ENCODE measurements at regions not wholly inside any gene's neighbourhood (a gene's known extent, or its start where the extent isn't known, plus 50 kb on each side); places are given as distances from the start of the nearest gene placed in this dataset.
"Not testable (repeated sequence)": the region's sequence is repeated elsewhere in the genome, so short reads cannot be mapped to it uniquely, and the experiment has no call there.

DNA sequence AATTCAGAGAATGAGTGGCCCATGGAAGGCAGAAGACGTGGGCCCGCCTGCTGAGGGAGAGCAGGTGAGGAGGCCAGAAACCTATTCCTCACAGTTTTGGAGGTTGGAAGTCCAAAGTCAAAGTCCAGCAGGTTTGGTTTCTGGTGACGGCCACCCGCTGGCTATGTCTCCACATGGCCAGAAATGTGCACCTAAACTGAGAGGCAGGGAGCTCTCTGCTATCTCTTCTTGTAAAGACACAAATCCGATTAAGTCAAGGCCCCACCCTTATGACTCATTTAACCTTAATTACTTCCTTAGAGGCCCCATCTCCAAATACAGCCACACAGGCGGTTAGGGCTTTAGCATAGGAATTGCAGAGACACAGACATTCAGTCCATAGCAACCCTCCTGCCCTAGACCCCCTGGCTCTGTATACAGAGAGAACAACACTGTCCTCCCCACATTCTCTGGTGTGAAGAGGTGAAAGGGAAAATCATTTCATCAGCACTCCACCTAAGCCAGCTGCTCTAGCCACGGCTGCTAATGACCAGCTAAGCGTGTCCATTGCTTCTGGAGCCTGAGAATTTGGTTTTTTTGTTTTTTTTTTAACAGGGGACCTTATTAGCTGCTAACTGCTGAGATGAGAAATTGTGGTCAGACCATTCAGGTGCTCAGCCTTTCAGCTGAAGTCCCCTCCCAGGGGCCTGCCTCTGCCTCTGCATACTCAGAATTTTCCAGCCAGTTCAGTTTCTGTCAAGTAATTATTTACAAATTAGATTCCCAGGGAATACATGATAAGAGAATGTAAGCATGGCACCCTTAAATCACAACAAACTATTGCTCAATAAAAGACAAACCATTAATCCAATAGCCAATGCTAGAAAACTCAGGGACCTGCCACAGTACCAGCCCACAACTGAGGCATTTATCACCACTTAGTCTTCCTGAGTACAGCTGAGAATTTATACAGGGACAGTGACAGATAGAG is 368.7 kb upstream of the ID2 start:
- no peak for DNase-seq

DNA sequence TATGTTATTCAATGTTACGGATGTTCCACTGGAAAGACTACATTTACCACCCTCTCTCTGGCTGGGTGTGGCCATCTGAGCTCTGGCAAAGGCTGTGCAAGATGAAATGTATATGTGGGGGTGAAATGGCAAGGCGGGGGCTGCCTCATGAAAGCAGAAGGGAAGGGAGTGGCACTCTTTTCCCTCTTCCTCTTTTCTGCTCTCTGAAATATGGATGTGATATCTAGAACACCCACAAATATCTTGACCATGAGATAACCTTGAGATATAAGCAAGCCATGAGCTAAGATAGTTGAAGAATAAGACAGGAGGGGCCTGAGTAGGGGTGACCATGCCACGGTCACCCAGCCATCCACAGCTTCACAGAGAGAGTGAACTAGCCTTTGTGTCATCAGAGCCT is 367.8 kb upstream of the ID2 start:
- DNase-seq, result no peak

DNA sequence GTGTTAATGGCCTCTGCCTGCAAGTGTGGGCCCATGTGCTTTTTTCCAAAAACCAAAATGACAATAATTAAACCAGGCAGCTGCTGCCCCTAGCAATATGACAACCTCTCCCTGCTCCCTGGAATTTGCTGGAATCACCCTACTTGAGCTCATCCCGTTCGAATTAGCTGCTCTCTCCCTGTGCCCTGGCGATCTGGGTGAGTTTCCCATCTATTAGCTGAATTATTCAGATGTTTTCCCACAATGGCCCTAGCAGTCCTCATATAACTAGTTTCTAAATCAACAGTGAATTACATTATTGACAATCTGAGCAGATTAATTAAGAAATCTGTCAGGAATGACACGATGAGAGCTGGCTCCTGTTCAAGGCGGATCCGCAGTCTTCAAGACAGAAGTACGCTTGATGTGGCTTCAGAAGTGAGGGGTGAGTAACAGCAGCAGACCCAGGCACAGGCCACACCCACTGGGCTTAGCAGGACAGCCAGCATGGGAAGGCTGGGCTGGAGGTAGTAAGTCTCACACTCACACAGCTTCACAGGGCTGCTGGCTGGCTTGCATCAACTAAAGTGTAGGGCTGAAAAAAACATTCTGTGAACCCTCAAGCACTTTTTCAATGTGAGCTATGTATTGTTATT is 366.2 kb upstream of the ID2 start:
- DNase-seq, result no peak

- DNase-seq, result no peak
Observed at GRCh38 chr2:8316356-8316755, 365.5 kb upstream of the ID2 start.

- DNase-seq, result no peak
Observed at GRCh38 chr2:8317418-8317817, 364.4 kb upstream of the ID2 start.

- DNase-seq, result no peak
Observed at GRCh38 chr2:8319219-8319618, 362.6 kb upstream of the ID2 start.

DNA sequence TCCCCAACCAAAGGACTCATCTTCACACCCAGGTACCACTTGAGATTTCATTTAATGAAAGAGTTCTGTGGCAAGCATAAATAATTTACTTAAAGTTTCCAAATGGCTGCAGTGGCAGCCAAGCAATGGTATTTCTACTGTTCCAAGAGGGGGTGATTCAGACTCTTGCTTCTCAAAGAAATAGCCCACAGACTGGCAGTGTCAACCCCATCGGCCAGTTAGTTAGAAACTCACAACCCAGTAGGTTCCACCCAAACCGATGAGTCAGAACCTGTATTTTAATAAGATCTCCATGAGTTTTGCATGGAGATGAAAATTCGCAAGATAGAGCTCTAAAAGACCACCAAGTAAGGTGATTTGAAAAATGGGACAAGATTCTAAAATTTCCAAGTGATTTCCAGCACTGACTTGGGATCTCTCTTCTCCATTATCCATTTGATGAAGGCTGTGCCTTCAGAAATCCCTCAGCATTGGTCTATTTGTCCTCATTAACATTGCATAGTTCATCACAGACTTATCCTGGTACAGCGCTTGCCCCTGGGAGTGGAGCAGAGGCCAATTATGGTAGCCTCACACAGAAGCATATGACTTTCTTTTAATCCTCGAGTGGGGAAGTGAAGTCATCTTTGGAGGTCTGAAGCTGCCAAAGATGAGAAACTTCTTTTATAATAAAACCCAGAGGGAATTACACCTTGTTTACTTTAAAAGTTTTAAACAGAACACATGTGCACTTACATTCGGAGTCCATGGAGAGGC is 361.4 kb upstream of the ID2 start:
- DNase-seq, result no peak

- no peak for DNase-seq
Observed at GRCh38 chr2:8322634-8323033, 359.2 kb upstream of the ID2 start.

- DNase-seq, result no peak
Observed at GRCh38 chr2:8324164-8324856, 357.5 kb upstream of the ID2 start.

- DNase-seq, result no peak
Observed at GRCh38 chr2:8324901-8325300, 357.0 kb upstream of the ID2 start.

GRCh38 chr2:8327371-8328100 is 354.3 kb upstream of the ID2 start:
- no peak for DNase-seq

DNA sequence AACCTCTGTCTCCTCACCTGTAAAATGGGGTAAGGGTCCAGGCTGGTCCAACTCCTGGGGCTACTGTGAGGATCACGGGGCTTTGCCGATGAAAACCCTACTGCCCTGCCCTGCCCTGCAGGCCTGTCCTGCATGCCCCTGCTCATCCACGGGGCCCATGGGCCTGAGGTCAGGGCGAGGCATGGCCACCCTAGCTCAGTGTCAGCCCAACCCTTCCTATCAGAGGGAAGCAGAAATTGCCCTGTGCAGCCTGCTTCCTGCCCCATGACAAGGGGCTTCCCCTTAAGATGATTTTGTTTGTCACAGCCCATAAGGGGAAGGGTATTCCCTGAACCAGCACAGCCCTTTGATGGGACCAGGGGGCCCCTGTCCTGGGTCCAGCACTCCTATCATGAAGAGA is 353.6 kb upstream of the ID2 start:
- no peak for DNase-seq

DNA sequence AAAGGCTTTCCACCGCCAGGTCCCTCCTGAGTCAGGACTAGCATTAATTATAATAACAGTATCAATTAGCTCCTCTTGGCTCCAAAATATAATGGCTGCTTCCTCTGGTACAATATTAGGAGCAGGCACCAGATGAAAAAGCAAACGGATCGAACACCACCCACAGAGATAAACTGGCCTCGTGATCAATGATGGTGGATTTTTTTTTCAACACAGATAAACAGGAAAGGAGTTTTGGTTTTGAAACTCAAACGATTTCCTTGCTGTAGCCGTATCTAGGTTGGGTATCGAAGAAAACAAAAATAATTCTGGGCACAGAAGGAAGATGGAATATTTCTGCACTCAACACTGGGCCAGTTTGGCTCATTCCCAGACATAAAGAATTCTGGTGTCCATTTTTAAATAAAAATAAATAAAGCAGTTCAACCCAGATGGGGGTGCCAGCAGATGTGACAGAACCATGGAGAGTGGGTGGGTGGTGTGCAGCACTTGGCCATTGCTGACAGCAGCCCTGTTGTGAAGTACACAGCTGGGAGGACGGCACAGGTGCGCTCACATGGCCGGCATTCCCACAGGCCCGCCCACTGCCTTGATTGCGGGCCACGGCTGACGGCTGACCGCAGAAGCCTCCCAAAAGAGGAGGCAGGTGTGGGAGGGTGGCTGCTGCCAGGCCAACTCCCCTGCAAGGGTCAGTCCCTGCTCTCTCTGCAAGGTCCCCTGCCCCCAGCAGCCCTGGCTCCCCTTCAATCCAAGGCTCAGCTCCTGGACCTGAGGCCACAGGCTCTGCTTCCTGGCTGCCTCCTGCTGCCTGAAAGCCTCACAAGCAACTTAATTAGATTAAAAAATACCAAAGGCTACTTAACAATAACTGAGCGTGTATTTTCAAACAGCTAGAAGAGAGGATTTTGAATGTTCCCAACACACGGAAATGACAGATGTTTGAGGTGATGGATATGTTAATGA is 351.9 kb upstream of the ID2 start:
- DNase-seq, result no peak

DNA sequence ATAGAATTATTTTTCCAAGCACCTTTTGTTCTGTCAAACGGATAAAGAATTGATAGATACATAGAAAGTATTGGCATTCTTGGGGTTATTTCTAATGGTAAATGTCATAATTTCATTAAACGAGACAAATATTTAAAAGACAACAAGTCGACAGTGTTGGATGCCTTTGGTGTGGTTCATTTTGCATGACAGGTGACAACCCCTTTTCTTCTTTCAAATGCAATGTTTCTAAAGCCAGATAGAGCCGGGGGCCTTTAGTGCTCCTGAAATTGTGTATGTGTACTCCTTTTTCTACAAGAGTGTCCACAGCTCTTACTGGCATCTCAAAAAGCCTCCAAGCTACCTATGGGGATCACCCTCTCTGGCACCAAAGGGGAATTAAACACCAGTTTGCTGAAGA is 350.8 kb upstream of the ID2 start:
- no peak for DNase-seq

DNA sequence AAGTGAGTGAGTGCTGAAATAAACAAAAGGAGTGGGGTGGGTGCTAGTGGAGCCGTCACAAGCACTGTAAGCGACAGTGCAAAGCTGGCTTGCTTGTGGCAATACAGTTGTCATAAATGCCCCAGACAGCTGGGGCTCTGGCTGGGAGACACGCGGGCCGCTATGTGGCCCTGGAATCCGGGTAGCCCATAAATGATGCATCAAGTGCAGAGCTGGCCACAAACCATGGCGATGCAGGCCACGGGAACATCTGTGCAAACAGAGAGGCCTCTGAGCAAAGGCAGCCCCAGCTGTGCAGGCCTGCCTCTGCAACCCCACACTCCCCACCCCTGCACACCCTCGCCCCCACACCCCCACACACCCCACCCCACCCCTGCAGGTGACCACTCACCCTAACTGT is 349.2 kb upstream of the ID2 start:
- DNase-seq, result no peak

GRCh38 chr2:8333177-8333831 is 348.6 kb upstream of the ID2 start:
- DNase-seq, result no peak

DNA sequence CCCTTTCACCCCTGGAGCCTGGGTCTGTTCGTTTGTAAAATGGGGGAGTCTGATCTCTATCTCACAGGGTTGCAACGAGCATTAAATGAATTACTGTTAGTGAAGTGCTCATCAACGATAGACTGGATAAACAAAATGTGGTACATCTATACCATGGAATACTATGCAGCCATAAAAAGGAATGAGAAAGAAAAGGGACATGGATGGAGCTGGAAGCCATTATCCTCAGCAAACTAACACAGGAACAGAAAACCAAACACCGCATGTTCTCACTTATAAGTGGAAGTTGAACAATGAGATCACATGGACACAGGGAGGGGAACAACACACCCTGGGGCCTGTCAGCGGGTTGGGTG is 348.0 kb upstream of the ID2 start:
- not testable (repeated sequence) for DNase-seq

DNA sequence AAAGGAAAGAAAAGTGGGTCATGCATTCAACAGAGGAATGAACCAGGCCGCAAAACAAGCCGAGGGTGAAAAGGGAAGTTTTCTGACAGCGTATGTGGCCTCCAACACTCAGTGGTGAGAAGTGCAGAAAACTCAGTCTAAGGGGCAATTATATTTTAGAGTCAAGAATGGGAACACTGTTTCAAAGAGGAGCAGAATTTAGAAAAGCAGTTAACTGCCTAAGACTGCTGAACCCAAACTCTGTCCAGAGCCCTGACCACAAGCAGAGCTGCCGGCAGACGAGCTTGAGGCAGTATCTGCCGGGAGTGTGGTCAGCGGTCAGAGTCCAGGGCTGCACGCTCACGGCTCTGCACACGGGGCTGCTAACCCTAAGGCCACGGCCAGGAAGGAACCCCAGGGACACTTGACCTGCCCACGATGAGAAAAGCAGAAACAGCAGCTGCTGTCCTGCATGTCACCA is 347.0 kb upstream of the ID2 start:
- no peak for DNase-seq

DNA sequence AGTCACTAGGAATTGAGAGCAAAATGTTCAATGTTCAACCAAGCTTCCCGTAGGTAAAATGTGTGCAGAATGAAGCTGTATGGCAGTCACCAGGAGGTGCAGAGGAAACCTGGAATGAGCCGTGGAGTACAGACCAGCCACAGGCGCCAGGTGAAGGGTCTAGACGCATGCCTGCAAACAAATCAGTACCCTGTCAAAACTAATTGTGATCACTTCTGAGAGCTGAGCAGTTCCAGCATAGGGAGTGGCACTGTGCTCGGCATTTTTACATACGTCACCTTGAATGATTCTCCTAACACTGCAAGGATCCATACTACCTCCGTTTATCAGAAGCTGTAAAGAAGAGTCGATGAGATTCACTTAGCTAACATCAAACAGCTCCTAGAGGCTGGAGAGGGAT is 346.1 kb upstream of the ID2 start:
- no peak for DNase-seq

- no peak for DNase-seq
Observed at GRCh38 chr2:8337321-8337720, 344.5 kb upstream of the ID2 start.

DNA sequence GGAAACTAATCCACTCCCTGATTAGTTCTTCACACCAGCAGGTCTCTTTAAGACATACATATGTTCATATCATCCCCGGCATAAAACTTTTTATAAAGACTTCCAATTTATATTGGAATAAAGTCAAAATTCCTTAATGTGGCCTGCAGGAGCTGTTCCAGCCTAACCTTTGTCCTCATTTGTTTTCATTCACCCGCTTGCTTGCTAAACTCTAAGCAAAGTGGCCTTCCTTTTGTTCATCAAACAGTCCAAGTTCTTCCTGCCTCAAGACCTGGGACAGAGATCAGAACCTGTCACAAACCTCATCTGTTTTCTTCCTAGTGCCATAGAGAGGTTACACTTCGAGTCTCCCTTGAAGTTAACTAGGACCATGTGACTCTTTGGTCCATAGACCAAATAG is 339.4 kb upstream of the ID2 start:
- no peak for DNase-seq
